DOHH2 (cell line): ENCODE measurements at regions not wholly inside any gene's neighbourhood (a gene's known extent, or its start where the extent isn't known, plus 50 kb on each side); places are given as distances from the start of the nearest gene placed in this dataset.

Source experiments
- H3F3A ChIP-seq: fragments of 200-600 bp; sonication (generic), shearing (Covaris generic); 2 replicates; pipeline ENCODE4 v1.6.0; 2016; ENCODE audit warnings: antibody characterized with exemption, mild to moderate bottlenecking; ENCODE audit not compliant: control insufficient read depth, insufficient read depth
- H3K27ac ChIP-seq: fragments of 200-600 bp; sonication (generic); 2 replicates; pipeline ENCODE4 v1.5.1; 2014; ENCODE audit warnings: low read depth, mild to moderate bottlenecking, low read length, moderate library complexity
- H3K27me3 ChIP-seq: fragments of 200-600 bp; sonication (generic); 2 replicates; pipeline ENCODE4 v1.6.1; 2014; ENCODE audit warnings: mild to moderate bottlenecking, low read length, mixed read lengths; ENCODE audit not compliant: control insufficient read depth
- H3K36me3 ChIP-seq: fragments of 200-600 bp; sonication (generic); 2 replicates; pipeline ENCODE4 v1.6.1; 2014; ENCODE audit warnings: mild to moderate bottlenecking, low read length, moderate library complexity, mixed read lengths; ENCODE audit not compliant: control insufficient read depth
- H3K4me1 ChIP-seq: fragments of 200-600 bp; sonication (generic); 2 replicates; pipeline ENCODE4 v1.6.1; 2014; ENCODE audit warnings: mild to moderate bottlenecking, low read length, mixed read lengths; ENCODE audit not compliant: control insufficient read depth
- H3K4me2 ChIP-seq: fragments of 200-600 bp; sonication (generic); 2 replicates; pipeline ENCODE4 v1.6.0; 2014; ENCODE audit warnings: mild to moderate bottlenecking, low read length, moderate library complexity
- H3K4me3 ChIP-seq: fragments of 200-600 bp; sonication (generic); 2 replicates; pipeline ENCODE4 v1.5.1; 2014; ENCODE audit warnings: mild to moderate bottlenecking, low read length, mixed read lengths
- H3K79me2 ChIP-seq: fragments of 200-600 bp; sonication (generic); 2 replicates; pipeline ENCODE4 v1.6.1; 2014; ENCODE audit warnings: mild to moderate bottlenecking, low read length, mixed read lengths; ENCODE audit not compliant: control insufficient read depth
- H3K9me2 ChIP-seq: fragments of 200-600 bp; sonication (generic); replicated peaks from 2 replicates; pipeline ENCODE4 v1.6.1; 2014; ENCODE audit warnings: mild to moderate bottlenecking, low read length, mixed read lengths; ENCODE audit not compliant: control insufficient read depth
- H3K9me3 ChIP-seq: fragments of 200-600 bp; sonication (generic); 2 replicates; pipeline ENCODE4 v1.6.1; 2014; ENCODE audit warnings: antibody characterized with exemption, low read length, mixed read lengths; ENCODE audit not compliant: control insufficient read depth, insufficient read depth
- H4K20me1 ChIP-seq: fragments of 200-600 bp; sonication (generic); 2 replicates; pipeline ENCODE4 v1.6.0; 2014; ENCODE audit warnings: low read depth, mild to moderate bottlenecking, antibody characterized with exemption, low read length, moderate library complexity; ENCODE audit not compliant: control insufficient read depth, insufficient read depth
- CTCF ChIP-seq: fragments of 200-600 bp; sonication (generic); IDR thresholded peaks from one replicate; pipeline ENCODE4 v1.5.1; 2014; ENCODE audit warnings: antibody characterized with exemption, mild to moderate bottlenecking, low read depth, low read length; ENCODE audit not compliant: poor library complexity, severe bottlenecking
- EZH2phosphoT487 ChIP-seq: fragments of 200-600 bp; sonication (generic); IDR thresholded peaks from 2 replicates; pipeline ENCODE4 v1.6.1; 2017; ENCODE audit warnings: borderline replicate concordance, mild to moderate bottlenecking, antibody characterized with exemption, low read length, moderate library complexity, mixed read lengths

- peaks cover 12% of the 10 kb centered on the region; the same call in 1 of the 2 replicates for H3K9me3 ChIP-seq
- H3F3A ChIP-seq = no peaks in the 10 kb centered on the region
- H3K36me3 ChIP-seq = no peaks in the 10 kb centered on the region
- no peaks in the 10 kb centered on the region for H3K79me2 ChIP-seq
- no peaks in the 10 kb centered on the region for H3K27me3 ChIP-seq
- peaks cover 6% of the 10 kb centered on the region for H3K4me1 ChIP-seq
- H3K4me3 ChIP-seq = no peak overlapping the region
- no peak overlapping the region for H3K27ac ChIP-seq
- H3K4me2 ChIP-seq = no peak overlapping the region
- H3K9me2 ChIP-seq = no peaks in the 10 kb centered on the region
- TF ChIP-seq EZH2phosphoT487 = no peak
- TF ChIP-seq CTCF = no peak
- H4K20me1 ChIP-seq = no peaks in the 10 kb centered on the region
Observed at GRCh38 chr2:387980-388421, 100.1 kb upstream of the ALKAL2 start.

GRCh38 chr2:386406-387103, 98.7 kb upstream of the ALKAL2 start:
- Histone ChIP-seq H3K36me3 (no peaks in the 10 kb centered on the region), H3K79me2 (no peaks in the 10 kb centered on the region)
- no peak for TF ChIP-seq EZH2phosphoT487
- TF ChIP-seq CTCF = no peak

GRCh38 chr2:385785-386184, 97.9 kb upstream of the ALKAL2 start:
- Histone ChIP-seq H3K4me3 (no peak overlapping the region), H3K4me1 (peaks cover 6% of the 10 kb centered on the region), H3K27me3 (no peaks in the 10 kb centered on the region), H3F3A (no peaks in the 10 kb centered on the region), H3K36me3 (no peaks in the 10 kb centered on the region), H3K9me2 (no peaks in the 10 kb centered on the region), H3K4me2 (no peak overlapping the region), H3K27ac (no peak overlapping the region), H4K20me1 (no peaks in the 10 kb centered on the region), H3K79me2 (no peaks in the 10 kb centered on the region), H3K9me3 (peaks cover 12% of the 10 kb centered on the region; the same call in 1 of the 2 replicates)
- no peak for TF ChIP-seq CTCF
- TF ChIP-seq EZH2phosphoT487 = no peak

More at GRCh38 chr2:386406-387103, 98.7 kb upstream of the ALKAL2 start:
- Histone ChIP-seq H3K27ac (no peak overlapping the region), H4K20me1 (no peaks in the 10 kb centered on the region), H3K27me3 (no peaks in the 10 kb centered on the region), H3K4me3 (no peak overlapping the region), H3F3A (no peaks in the 10 kb centered on the region), H3K4me2 (no peak overlapping the region), H3K9me2 (no peaks in the 10 kb centered on the region), H3K4me1 (peaks cover 6% of the 10 kb centered on the region), H3K9me3 (peaks cover 12% of the 10 kb centered on the region; the same call in 1 of the 2 replicates)
